Ovary (tissue), 3 donors: ENCODE measurements at regions not wholly inside any gene's neighbourhood (a gene's known extent, or its start where the extent isn't known, plus 50 kb on each side); places are given as distances from the start of the nearest gene placed in this dataset.

Experiments used
- EP300 ChIP-seq: sonication (generic); formaldehyde crosslinking; IDR thresholded peaks from one replicate; pipeline ENCODE4 v1.6.1; 2017; ENCODE audit warnings: antibody characterized with exemption
- POLR2A ChIP-seq: fragments of 450-650 bp; IDR thresholded peaks from one replicate; pipeline ENCODE4 v1.6.1; 2017; ENCODE audit warnings: antibody characterized with exemption, mild to moderate bottlenecking, moderate library complexity
- TF ChIP-seq, protein P1 (sequence below), 3 donors: fragments of 450-650 bp in 2 of 3; fragments of 200-600 bp in 1 of 3; IDR thresholded peaks; one replicate each; pipeline versions ENCODE4 v1.5.1 to v1.8.0; 2016 to 2022; ENCODE audit warnings: antibody characterized with exemption in 3 of 3, mild to moderate bottlenecking in 1 of 3
- donor health status: DM: no; HTN: no; CAD: no.

DNA sequence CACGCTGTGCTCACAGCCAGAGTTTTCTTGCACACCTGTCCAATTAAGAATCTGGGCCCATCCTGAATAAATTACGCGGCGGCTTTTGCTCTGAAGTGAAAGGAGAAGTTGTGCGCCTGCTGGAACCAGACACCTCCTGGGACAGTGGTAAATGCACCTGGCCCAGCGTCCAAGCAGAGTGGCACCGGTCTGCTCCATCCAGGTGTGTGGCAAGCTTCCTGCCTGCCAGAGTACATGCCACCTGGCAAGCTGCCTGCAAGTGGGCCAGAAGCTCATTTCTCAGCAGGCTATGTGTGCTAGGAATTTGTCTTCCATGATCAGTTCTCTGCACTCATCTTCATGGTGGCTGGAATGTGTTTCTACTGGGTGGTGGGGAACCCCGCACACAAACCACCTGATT, 660.6 kb downstream of the ETS1 start:
- TF ChIP-seq, protein P1, sequence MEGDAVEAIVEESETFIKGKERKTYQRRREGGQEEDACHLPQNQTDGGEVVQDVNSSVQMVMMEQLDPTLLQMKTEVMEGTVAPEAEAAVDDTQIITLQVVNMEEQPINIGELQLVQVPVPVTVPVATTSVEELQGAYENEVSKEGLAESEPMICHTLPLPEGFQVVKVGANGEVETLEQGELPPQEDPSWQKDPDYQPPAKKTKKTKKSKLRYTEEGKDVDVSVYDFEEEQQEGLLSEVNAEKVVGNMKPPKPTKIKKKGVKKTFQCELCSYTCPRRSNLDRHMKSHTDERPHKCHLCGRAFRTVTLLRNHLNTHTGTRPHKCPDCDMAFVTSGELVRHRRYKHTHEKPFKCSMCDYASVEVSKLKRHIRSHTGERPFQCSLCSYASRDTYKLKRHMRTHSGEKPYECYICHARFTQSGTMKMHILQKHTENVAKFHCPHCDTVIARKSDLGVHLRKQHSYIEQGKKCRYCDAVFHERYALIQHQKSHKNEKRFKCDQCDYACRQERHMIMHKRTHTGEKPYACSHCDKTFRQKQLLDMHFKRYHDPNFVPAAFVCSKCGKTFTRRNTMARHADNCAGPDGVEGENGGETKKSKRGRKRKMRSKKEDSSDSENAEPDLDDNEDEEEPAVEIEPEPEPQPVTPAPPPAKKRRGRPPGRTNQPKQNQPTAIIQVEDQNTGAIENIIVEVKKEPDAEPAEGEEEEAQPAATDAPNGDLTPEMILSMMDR (IDR thresholded peaks at IDR 0.05) = no peak
- TF ChIP-seq POLR2A = no peak
- TF ChIP-seq EP300 = no peak
